GM12878 (cell line): ENCODE measurements at regions not wholly inside any gene's neighbourhood (a gene's known extent, or its start where the extent isn't known, plus 50 kb on each side); places are given as distances from the start of the nearest gene placed in this dataset.

ENCODE experiments used
- ATAC-seq: fragments of 200-7000 bp; cut with Tn5 transposase; 3 replicates; pipeline ENCODE4 v1.9.1; 2020; ENCODE audit warnings: mild to moderate bottlenecking, moderate library complexity
- BruUV-seq: library from RNA; stranded (reverse); fragments of 400-500 nt; replicated peaks from 2 replicates; lab custom pipeline; 2021; lab: Mats Ljungman, UMichigan
- CTCF ChIA-PET: fragments of 300-600 bp; sonication (Branson Sonifier 250); formaldehyde crosslinking; extraction: SDS; loops from one replicate; lab custom pipeline; 2021; ENCODE audit warnings: inconsistent platforms; lab: Yijun Ruan, JAX
- POLR2A ChIA-PET: fragments of 350-600 bp; formaldehyde crosslinking; extraction: SDS; loops from one replicate; lab custom pipeline; 2021; ENCODE audit warnings: inconsistent platforms; lab: Charles Lee
- RAD21 ChIA-PET: fragments of 300-600 bp; sonication (Branson Sonifier 250); formaldehyde crosslinking; loops from one replicate; lab custom pipeline; 2023; ENCODE audit warnings: antibody characterized with exemption; ENCODE audit not compliant: unreplicated experiment; lab: Charles Lee
- SMC1A ChIA-PET: fragments of 300-600 bp; sonication (Branson Sonifier 250); formaldehyde crosslinking; loops from one replicate; lab custom pipeline; 2023; ENCODE audit not compliant: unreplicated experiment, uncharacterized antibody; lab: Charles Lee
- DNase-seq: peaks from one replicate; pipeline ENCODE4 v3.0.0-alpha.2; 2011; ENCODE audit warnings: low read depth, low spot score
- FAIRE-seq: peaks from 3 replicates; lab custom pipeline; 2011; peaks lifted over from hg19 to GRCh38; lab: Jason Lieb, UNC
- H2AFZ ChIP-seq: 2 replicates; pipeline ENCODE4 v1.6.0; 2011; ENCODE audit warnings: low read depth, low read length, control low read depth; ENCODE audit not compliant: control insufficient read depth
- H3K27ac ChIP-seq: 2 replicates; pipeline ENCODE4 v1.5.1; 2011; ENCODE audit warnings: control low read depth; ENCODE audit not compliant: control insufficient read depth, insufficient read depth
- H3K27me3 ChIP-seq, 2 experiments: replicated peaks in 1 of 2; 2 replicates each; pipeline versions ENCODE4 v1.6.0 to v1.6.1; 2011; ENCODE audit warnings: low read length in 1 of 2; ENCODE audit not compliant: control insufficient read depth in 2 of 2, insufficient read depth in 2 of 2
- H3K36me3 ChIP-seq, 2 experiments: 2 replicates each; pipeline ENCODE4 v1.5.1; 2011; ENCODE audit warnings: low read length in 1 of 2; ENCODE audit not compliant: control insufficient read depth in 2 of 2, insufficient read depth in 2 of 2
- H3K4me1 ChIP-seq: 2 replicates; pipeline ENCODE4 v1.6.1; 2011; ENCODE audit warnings: mild to moderate bottlenecking, low read length, moderate library complexity, mixed read lengths; ENCODE audit not compliant: control insufficient read depth, insufficient read depth
- H3K4me2 ChIP-seq: 2 replicates; pipeline ENCODE4 v1.6.0; 2011; ENCODE audit warnings: control low read depth; ENCODE audit not compliant: control insufficient read depth, insufficient read depth
- H3K4me3 ChIP-seq: fragments of 200-600 bp; sonication (generic); 2 replicates; pipeline ENCODE4 v1.5.1; 2016
- H3K79me2 ChIP-seq: 2 replicates; pipeline ENCODE4 v1.6.0; 2011; ENCODE audit warnings: low read length; ENCODE audit not compliant: control insufficient read depth, insufficient read depth
- H3K9ac ChIP-seq: 2 replicates; pipeline ENCODE4 v1.8.0; 2011; ENCODE audit warnings: low read length, control low read depth, mixed read lengths; ENCODE audit not compliant: control insufficient read depth, insufficient read depth
- H3K9me3 ChIP-seq: replicated peaks from 3 replicates; pipeline ENCODE4 v1.5.1; 2011; ENCODE audit warnings: mild to moderate bottlenecking, low read length; ENCODE audit not compliant: control insufficient read depth, insufficient read depth
- H4K20me1 ChIP-seq: 2 replicates; pipeline ENCODE4 v1.6.0; 2011; ENCODE audit not compliant: control insufficient read depth, insufficient read depth
- CREB1 ChIP-seq: IDR thresholded peaks from 2 replicates; pipeline ENCODE4 v1.6.1; 2012; ENCODE audit warnings: low read depth, mild to moderate bottlenecking, inconsistent platforms
- HDAC2 ChIP-seq: fragments of 200-600 bp; sonication (generic); IDR thresholded peaks from 2 replicates; pipeline ENCODE4 v1.6.1; 2017
- KLF5 ChIP-seq: fragments of 450-650 bp; IDR thresholded peaks from 2 replicates; pipeline ENCODE4 v1.6.1; 2014; ENCODE audit warnings: mild to moderate bottlenecking; ENCODE audit not compliant: partially characterized antibody
- NRF1 ChIP-seq: conservative IDR thresholded peaks from 2 replicates; pipeline ENCODE4 v1.6.1; 2011; ENCODE audit warnings: mild to moderate bottlenecking, low read depth, low read length, improper control_type of control experiment
- PAX5 ChIP-seq: IDR thresholded peaks from 2 replicates; pipeline ENCODE4 v1.6.1; 2011; ENCODE audit warnings: low read depth, low read length, borderline replicate concordance
- POLR2AphosphoS5 ChIP-seq: IDR thresholded peaks from 2 replicates; pipeline ENCODE4 v1.6.1; 2011; ENCODE audit warnings: mild to moderate bottlenecking, low read length, inconsistent platforms
- TCF12 ChIP-seq: IDR thresholded peaks from 2 replicates; pipeline ENCODE4 v1.6.1; 2011; ENCODE audit warnings: low read depth, mild to moderate bottlenecking, low read length
- WRNIP1 ChIP-seq: IDR thresholded peaks from 2 replicates; pipeline ENCODE4 v1.6.1; 2011; ENCODE audit warnings: low read depth, low read length, improper control_type of control experiment, borderline replicate concordance
- ZNF217 ChIP-seq: fragments of 450-650 bp; IDR thresholded peaks from 2 replicates; pipeline ENCODE4 v1.6.1; 2017; ENCODE audit warnings: antibody characterized with exemption, mild to moderate bottlenecking
- WGBS: methylation state at CpG from one replicate; pipeline ENCODE4 v1.1.6; 2016; ENCODE audit warnings: low lambda C conversion rate; ENCODE audit not compliant: insufficient replicate concordance, insufficient coverage; ENCODE audit errors: missing lambda C conversion rate; 5-methylcytosine and 5-hydroxymethylcytosine counted together
- in situ Hi-C: fragments of 300-500 bp; cut with MboI; formaldehyde crosslinking; loops from 9 replicates; pipeline ENCODE4 v1.14.3; 2018; ENCODE audit warnings: mixed read lengths
- intact Hi-C: fragments of 100-400 bp; cut with micrococcal nuclease; formaldehyde crosslinking; loops from one replicate; pipeline ENCODE4 v1.14.2; 2022; ENCODE audit not compliant: unreplicated experiment
- TF ChIP-seq, protein P1 (sequence below): IDR thresholded peaks from 2 replicates; pipeline ENCODE4 v1.6.1; 2012; ENCODE audit warnings: improper control_type of control experiment, low read depth, low read length; ENCODE audit not compliant: insufficient replicate concordance

DNA sequence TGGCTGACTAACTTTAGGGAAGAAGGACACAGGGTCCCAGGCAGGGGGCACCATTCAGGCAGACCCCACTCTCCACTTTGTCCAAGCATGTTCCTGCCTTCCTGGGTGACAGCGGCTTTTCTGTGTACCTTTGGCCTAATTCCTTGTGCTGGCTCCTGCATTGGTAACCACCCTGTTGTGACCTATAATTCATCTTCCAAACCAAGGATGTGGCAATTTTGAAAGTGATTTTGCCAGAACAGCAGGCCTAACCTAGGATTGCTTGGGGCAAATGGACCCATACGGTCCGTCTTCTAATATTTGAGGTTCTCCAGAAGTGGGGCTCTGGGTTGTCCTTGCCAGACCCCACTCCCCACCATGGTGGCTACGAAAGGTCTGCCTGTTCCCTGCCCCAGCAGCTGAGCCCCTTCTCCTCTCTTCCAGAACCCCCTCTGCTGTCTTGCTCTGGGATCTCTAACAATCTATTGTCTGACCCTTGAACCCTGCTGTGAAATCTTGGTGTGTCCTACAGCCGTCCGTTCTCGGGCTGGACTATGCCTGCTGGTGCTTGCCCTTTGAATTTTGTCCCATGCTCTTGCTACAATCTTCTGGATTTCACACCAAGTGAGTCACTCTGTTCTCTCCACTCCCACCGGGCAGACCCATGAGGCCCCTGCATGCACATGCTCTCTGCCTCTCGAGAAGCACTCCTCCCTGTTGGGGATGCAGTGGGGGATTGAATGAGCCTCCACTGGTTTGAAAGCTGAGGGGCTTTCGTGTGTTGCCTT is 316.0 kb downstream of the CXCL12 start:
- Histone ChIP-seq H3K27me3 (no peaks in the 10 kb centered on the region), H3K9ac (no peak overlapping the region), H3K79me2 (no peaks in the 10 kb centered on the region), H3K36me3 (no peaks in the 10 kb centered on the region), H3K27ac (no peak overlapping the region), H4K20me1 (no peaks in the 10 kb centered on the region), H3K4me2 (no peak overlapping the region), H3K4me3 (no peak overlapping the region), H3K4me1 (no peaks in the 10 kb centered on the region), H3K9me3 (no peaks in the 10 kb centered on the region), H2AFZ (no peak overlapping the region)
- TF ChIP-seq, protein P1, sequence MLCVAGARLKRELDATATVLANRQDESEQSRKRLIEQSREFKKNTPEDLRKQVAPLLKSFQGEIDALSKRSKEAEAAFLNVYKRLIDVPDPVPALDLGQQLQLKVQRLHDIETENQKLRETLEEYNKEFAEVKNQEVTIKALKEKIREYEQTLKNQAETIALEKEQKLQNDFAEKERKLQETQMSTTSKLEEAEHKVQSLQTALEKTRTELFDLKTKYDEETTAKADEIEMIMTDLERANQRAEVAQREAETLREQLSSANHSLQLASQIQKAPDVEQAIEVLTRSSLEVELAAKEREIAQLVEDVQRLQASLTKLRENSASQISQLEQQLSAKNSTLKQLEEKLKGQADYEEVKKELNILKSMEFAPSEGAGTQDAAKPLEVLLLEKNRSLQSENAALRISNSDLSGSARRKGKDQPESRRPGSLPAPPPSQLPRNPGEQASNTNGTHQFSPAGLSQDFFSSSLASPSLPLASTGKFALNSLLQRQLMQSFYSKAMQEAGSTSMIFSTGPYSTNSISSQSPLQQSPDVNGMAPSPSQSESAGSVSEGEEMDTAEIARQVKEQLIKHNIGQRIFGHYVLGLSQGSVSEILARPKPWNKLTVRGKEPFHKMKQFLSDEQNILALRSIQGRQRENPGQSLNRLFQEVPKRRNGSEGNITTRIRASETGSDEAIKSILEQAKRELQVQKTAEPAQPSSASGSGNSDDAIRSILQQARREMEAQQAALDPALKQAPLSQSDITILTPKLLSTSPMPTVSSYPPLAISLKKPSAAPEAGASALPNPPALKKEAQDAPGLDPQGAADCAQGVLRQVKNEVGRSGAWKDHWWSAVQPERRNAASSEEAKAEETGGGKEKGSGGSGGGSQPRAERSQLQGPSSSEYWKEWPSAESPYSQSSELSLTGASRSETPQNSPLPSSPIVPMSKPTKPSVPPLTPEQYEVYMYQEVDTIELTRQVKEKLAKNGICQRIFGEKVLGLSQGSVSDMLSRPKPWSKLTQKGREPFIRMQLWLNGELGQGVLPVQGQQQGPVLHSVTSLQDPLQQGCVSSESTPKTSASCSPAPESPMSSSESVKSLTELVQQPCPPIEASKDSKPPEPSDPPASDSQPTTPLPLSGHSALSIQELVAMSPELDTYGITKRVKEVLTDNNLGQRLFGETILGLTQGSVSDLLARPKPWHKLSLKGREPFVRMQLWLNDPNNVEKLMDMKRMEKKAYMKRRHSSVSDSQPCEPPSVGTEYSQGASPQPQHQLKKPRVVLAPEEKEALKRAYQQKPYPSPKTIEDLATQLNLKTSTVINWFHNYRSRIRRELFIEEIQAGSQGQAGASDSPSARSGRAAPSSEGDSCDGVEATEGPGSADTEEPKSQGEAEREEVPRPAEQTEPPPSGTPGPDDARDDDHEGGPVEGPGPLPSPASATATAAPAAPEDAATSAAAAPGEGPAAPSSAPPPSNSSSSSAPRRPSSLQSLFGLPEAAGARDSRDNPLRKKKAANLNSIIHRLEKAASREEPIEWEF, result no peak
- no peak for TF ChIP-seq KLF5
- TF ChIP-seq POLR2AphosphoS5, result no peak
- no peak for TF ChIP-seq CREB1
- TF ChIP-seq ZNF217, result no peak
- TF ChIP-seq WRNIP1, result no peak
- no peak for TF ChIP-seq TCF12
- TF ChIP-seq NRF1, result no peak
- no peak for TF ChIP-seq PAX5
- no peak for TF ChIP-seq HDAC2
- ATAC-seq (no peak), FAIRE-seq (no peak), DNase-seq (no peak)
- BruUV-seq, result no TSS peak
- intact Hi-C loops, result no loop called here
- in situ Hi-C loops, result no loop called here
- POLR2A ChIA-PET, result no interaction called here
- WGBS, result 29% methylated on average over 10 of the region's 10 CpGs
- SMC1A ChIA-PET, result no interaction called here
- RAD21 ChIA-PET, result no interaction called here
- CTCF ChIA-PET, result no interaction called here
